ENCODE measurements at regions not wholly inside any gene's neighbourhood (a gene's known extent, or its start where the extent isn't known, plus 50 kb on each side); places are given as distances from the start of the nearest gene placed in this dataset.
"Not testable (repeated sequence)": the region's sequence is repeated elsewhere in the genome, so short reads cannot be mapped to it uniquely, and the experiment has no call there.

DNA sequence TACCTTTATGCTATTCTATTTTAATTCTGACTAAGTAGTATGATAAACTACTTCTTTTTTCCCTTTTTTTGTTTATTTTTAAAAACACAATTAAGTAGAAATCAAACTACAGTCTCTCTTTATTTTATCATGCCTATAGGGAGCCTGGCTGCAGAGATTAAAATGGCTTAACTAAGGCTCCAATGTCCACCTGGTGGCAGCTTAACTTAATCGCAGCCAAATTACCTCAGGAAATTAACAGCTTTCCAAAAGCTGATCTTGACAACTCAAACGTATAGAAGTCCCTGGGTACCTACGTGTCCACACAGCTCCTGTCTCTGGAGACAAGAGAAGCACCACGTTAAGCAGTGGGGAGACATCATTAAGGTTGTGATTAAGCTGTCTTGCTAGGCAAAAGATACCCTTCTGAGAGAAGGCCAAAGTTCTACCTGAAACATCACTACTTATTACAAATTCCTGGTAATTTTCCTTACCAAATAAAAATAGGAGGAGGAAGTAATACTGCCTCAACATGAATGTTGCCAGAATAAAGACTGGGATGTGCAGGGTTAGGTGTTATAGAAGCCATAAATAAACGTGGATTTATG lies 63.2 kb upstream of the SNX19 start:
- DNase-seq (ENCODE audit: low spot score), result no peak
- in situ Hi-C loops (cut with MboI; ENCODE audit: low sequenced_read_pairs, unreplicated experiment), result no loop called here
- TF ChIP-seq CTCF (IDR thresholded peaks at IDR 0.05; ENCODE audit: borderline replicate concordance, control extremely low read depth, extremely low read depth, insufficient read depth, missing control alignments), result peak; percentile 4

- DNase-seq (ENCODE audit: low spot score), result no peak
- in situ Hi-C loops (cut with MboI; ENCODE audit: low sequenced_read_pairs, unreplicated experiment), result no loop called here
- TF ChIP-seq CTCF (IDR thresholded peaks at IDR 0.05; ENCODE audit: borderline replicate concordance, control extremely low read depth, extremely low read depth, insufficient read depth, missing control alignments), result no peak
Measured at GRCh38 chr11:130980071-130980862, 64.0 kb upstream of the SNX19 start.

DNA sequence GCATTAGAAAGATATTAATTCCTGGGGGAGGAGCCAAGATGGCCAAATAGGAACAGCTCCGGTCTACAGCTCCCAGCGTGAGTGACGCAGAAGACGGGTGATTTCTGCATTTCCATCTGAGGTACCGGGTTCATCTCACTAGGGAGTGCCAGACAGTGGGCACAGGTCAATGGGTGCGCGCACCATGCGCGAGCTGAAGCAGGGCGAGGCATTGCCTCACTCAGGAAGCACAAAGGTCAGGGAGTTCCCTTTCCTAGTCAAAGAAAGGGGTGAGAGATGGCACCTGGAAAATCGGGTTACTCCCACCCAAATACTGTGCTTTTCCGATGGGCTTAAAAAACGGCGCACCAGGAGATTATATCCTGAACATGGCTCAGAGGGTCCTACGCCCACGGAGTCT lies 68.0 kb upstream of the SNX19 start:
- DNase-seq (ENCODE audit: low spot score); in situ Hi-C loops (cut with MboI; ENCODE audit: low sequenced_read_pairs, unreplicated experiment): not testable (repeated sequence)

GRCh38 chr11:130992788-130993187 lies 76.5 kb upstream of the SNX19 start:
- in situ Hi-C loops (cut with MboI; ENCODE audit: low sequenced_read_pairs, unreplicated experiment), result no loop called here
- TF ChIP-seq CTCF (IDR thresholded peaks at IDR 0.05; ENCODE audit: borderline replicate concordance, control extremely low read depth, extremely low read depth, insufficient read depth, missing control alignments), result no peak
- no peak for DNase-seq (ENCODE audit: low spot score)

GRCh38 chr11:130994043-130994442 lies 77.8 kb upstream of the SNX19 start:
- no peak for TF ChIP-seq CTCF (IDR thresholded peaks at IDR 0.05; ENCODE audit: borderline replicate concordance, control extremely low read depth, extremely low read depth, insufficient read depth, missing control alignments)
- in situ Hi-C loops (cut with MboI; ENCODE audit: low sequenced_read_pairs, unreplicated experiment), result no loop called here
- DNase-seq (ENCODE audit: low spot score), result no peak

GRCh38 chr11:130995266-130995665 lies 79.0 kb upstream of the SNX19 start:
- no peak for DNase-seq (ENCODE audit: low spot score)
- in situ Hi-C loops (cut with MboI; ENCODE audit: low sequenced_read_pairs, unreplicated experiment), result no loop called here
- TF ChIP-seq CTCF (IDR thresholded peaks at IDR 0.05; ENCODE audit: borderline replicate concordance, control extremely low read depth, extremely low read depth, insufficient read depth, missing control alignments), result no peak

DNA sequence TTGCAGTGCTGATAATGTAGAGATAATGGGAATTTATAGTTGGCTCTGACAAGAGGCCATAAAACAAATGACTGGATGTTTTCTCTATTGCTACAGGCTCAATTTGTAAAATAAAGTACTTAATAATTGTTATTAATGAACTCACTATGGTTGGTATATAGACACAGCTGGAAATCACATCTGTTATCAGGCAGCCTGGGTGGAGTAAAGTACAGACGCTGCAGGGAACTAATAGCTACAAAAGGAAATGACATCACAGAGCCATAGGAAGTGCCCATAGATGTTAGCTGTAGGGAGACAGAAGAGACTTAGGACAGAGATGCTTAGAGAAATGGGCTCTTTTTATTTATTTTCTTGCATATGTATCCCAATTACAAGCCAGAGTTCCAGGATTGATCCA lies 81.0 kb upstream of the SNX19 start:
- no peak for TF ChIP-seq CTCF (IDR thresholded peaks at IDR 0.05; ENCODE audit: borderline replicate concordance, control extremely low read depth, extremely low read depth, insufficient read depth, missing control alignments)
- DNase-seq (ENCODE audit: low spot score), result no peak
- in situ Hi-C loops (cut with MboI; ENCODE audit: low sequenced_read_pairs, unreplicated experiment), result no loop called here

Data from GM13976 (cell line).